Bronchial epithelial cell (primary cell): ENCODE measurements at regions not wholly inside any gene's neighbourhood (a gene's known extent, or its start where the extent isn't known, plus 50 kb on each side); places are given as distances from the start of the nearest gene placed in this dataset.

Source experiments
- DNase-seq: peaks from one replicate; pipeline ENCODE4 v3.0.0-alpha.2; 2010; ENCODE audit warnings: low read depth
- FAIRE-seq: peaks from 2 replicates; lab custom pipeline; 2011; peaks lifted over from hg19 to GRCh38; lab: Jason Lieb, UNC
- H3K27me3 ChIP-seq: 2 replicates; pipeline ENCODE4 v1.5.1; 2011; ENCODE audit warnings: low read length; ENCODE audit not compliant: control insufficient read depth, insufficient read depth
- H3K36me3 ChIP-seq: 2 replicates; pipeline ENCODE4 v1.5.1; 2011; ENCODE audit warnings: low read length; ENCODE audit not compliant: control insufficient read depth, insufficient read depth
- H3K4me3 ChIP-seq: 2 replicates; pipeline ENCODE4 v1.5.1; 2011; ENCODE audit warnings: mild to moderate bottlenecking, low read depth, low read length, control low read depth
- TF ChIP-seq, protein P1 (sequence below): IDR thresholded peaks from 2 replicates; pipeline ENCODE4 v1.5.1; 2011; ENCODE audit warnings: mild to moderate bottlenecking, moderate library complexity, low read length, control low read depth, inconsistent platforms; ENCODE audit not compliant: insufficient read depth, severe bottlenecking

DNA sequence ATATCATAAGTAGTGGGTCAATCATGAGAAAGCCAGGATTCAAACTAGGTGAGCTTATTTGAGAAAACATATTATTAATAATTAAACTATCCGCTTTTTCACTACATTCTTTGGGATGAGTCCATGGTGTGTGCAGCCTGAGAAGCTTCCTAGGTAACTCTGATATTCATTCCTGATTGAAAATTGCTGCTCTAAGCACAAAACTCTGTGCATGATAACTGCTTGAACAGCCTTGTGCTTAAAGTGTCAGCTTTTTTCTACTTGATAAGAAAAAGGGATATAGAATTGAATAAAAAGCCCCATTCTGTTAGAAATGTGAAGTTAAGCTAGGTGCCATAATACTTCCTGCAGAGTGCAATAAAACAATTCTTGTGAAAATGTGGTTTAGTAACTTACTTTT, 343.5 kb upstream of the LUZP2 start:
- H3K4me3 ChIP-seq: no peak overlapping the region
- FAIRE-seq: no peak
- no peaks in the 10 kb centered on the region for H3K27me3 ChIP-seq
- DNase-seq: no peak
- H3K36me3 ChIP-seq: no peaks in the 10 kb centered on the region
- TF ChIP-seq, protein P1, sequence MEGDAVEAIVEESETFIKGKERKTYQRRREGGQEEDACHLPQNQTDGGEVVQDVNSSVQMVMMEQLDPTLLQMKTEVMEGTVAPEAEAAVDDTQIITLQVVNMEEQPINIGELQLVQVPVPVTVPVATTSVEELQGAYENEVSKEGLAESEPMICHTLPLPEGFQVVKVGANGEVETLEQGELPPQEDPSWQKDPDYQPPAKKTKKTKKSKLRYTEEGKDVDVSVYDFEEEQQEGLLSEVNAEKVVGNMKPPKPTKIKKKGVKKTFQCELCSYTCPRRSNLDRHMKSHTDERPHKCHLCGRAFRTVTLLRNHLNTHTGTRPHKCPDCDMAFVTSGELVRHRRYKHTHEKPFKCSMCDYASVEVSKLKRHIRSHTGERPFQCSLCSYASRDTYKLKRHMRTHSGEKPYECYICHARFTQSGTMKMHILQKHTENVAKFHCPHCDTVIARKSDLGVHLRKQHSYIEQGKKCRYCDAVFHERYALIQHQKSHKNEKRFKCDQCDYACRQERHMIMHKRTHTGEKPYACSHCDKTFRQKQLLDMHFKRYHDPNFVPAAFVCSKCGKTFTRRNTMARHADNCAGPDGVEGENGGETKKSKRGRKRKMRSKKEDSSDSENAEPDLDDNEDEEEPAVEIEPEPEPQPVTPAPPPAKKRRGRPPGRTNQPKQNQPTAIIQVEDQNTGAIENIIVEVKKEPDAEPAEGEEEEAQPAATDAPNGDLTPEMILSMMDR: no peak

DNA sequence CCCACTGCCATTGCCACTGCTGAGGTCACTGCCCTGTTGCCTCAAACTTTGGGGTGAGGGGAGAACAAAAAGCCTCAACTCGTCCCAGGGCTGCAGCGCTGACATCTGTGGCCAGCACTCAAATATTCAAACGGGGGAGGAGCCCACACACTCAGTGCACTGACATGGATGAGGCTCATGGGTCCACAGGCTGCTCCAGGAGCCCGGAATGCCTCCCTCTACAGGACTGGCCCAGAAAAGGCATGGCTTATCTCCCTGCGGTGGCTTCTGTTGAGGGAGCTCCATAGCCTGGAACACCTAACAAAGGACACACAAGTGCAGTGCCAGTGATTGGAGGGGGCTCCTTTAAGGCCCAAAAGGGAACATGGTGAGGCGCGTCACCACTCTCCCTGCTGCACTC, 341.1 kb upstream of the LUZP2 start:
- FAIRE-seq (no peak), DNase-seq (no peak)
- Histone ChIP-seq H3K27me3 (no peaks in the 10 kb centered on the region), H3K4me3 (no peak overlapping the region), H3K36me3 (no peaks in the 10 kb centered on the region)
- TF ChIP-seq, protein P1: no peak

DNA sequence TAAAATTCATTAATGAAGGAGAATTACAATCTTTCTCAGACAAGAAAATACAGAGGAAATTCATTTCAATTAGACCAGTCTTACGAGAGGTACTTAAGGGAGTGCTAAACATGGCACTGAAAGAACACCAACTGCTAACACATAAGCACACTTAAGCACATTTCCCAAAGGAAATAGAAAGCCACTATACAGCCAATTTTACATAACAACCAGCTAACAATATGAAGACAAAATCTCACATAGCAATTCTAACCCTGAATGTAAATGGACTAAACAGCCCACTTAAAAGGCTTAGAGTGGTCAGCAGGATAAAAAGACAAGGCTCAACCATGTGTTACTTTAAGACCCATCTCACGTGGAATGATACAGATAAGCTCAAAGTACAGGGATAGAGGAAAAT, 339.5 kb upstream of the LUZP2 start:
- TF ChIP-seq, protein P1: no peak
- H3K27me3 ChIP-seq: no peaks in the 10 kb centered on the region
- H3K4me3 ChIP-seq: no peak overlapping the region
- H3K36me3 ChIP-seq: no peaks in the 10 kb centered on the region
- FAIRE-seq (no peak), DNase-seq (no peak)

DNA sequence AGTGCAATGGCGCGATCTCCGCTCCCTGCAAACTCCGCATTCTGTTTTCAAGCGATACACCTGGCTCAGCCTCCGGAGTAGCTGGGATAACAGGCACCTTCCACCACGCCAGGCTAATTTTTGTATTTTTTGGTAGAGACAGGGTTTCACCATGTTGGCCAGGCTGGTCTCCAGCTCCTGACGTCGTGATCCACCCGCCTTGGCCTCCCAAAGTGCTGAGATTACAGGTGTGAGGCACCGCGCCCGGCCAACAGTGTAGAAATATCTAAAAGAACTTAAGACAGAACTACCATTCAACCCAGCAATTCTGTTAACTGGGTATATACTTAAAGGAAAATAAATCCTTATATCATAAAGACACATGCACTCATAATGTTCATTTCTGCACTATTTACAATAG, 335.3 kb upstream of the LUZP2 start:
- FAIRE-seq (no peak), DNase-seq (no peak)
- no peaks in the 10 kb centered on the region for H3K36me3 ChIP-seq
- H3K4me3 ChIP-seq: no peak overlapping the region
- TF ChIP-seq, protein P1: no peak
- H3K27me3 ChIP-seq: no peaks in the 10 kb centered on the region

DNA sequence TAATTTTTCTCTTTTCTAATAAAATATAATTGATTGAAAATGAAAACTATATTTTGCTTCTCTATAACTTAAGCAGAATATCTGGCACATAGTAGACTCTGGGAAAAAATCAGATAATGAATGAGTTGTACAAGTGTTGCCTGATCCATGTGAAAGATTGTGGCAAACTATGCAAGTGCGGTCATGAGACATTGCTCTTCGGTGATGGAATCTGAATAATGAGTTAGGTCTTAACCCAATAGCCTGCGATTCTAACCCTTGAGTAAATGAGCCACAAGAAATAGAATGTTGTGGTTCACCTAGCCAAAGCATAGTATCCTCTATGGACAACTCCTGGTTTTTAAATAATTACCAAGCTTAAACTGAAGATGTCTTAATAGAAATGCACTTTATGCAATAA, 333.7 kb upstream of the LUZP2 start:
- no peak overlapping the region for H3K4me3 ChIP-seq
- no peak for FAIRE-seq

DNA sequence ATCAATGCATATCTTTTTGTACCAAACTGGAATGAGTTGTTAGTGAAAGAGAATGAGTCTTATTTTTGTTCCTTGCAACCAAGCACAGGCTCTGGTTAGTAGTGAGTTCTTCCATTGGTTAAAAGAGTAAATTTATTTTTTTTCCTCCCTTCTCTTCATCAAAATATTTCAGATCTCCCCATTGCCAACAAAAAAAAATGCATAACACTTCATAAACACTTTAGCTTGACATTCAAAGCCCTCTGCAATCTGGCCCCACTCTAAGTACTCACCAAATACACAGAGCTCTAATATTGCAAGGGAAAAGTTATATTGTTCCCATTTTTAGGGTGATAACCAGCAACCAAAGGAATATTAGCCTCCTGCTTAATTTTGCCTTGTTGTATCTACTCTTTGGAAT, 333.0 kb upstream of the LUZP2 start:
- TF ChIP-seq, protein P1: no peak
- H3K27me3 ChIP-seq: no peaks in the 10 kb centered on the region
- FAIRE-seq (no peak), DNase-seq (no peak)
- H3K4me3 ChIP-seq: no peak overlapping the region
- H3K36me3 ChIP-seq: no peaks in the 10 kb centered on the region

More for the DNA sequence above, 333.7 kb upstream of the LUZP2 start:
- no peak for DNase-seq
- TF ChIP-seq, protein P1: no peak
- no peaks in the 10 kb centered on the region for H3K27me3 ChIP-seq
- H3K36me3 ChIP-seq: no peaks in the 10 kb centered on the region
